H1 (cell line): ENCODE measurements at regions not wholly inside any gene's neighbourhood (a gene's known extent, or its start where the extent isn't known, plus 50 kb on each side); places are given as distances from the start of the nearest gene placed in this dataset.

Experiments
- CTCF ChIA-PET: fragments of 300-600 bp; sonication (Branson Sonifier 250); formaldehyde crosslinking; loops from one replicate; lab custom pipeline; 2021; ENCODE audit not compliant: partially characterized antibody; lab: Charles Lee
- POLR2A ChIA-PET: fragments of 300-600 bp; sonication (Branson Sonifier 250); formaldehyde crosslinking; loops from one replicate; lab custom pipeline; 2021; ENCODE audit warnings: inconsistent platforms; ENCODE audit not compliant: partially characterized antibody; lab: Charles Lee
- DNase-seq, 2 experiments: peaks; one replicate each; pipeline versions ENCODE4 v3.0.0 to v3.0.0-alpha.2; 2010 to 2022; ENCODE audit warnings: low spot score in 2 of 2, low read depth in 1 of 2, mixed read lengths in 1 of 2
- FAIRE-seq: peaks from 2 replicates; lab custom pipeline; 2011; peaks lifted over from hg19 to GRCh38; lab: Jason Lieb, UNC
- H2AFZ ChIP-seq: 2 replicates; pipeline ENCODE4 v1.8.1; 2012; ENCODE audit warnings: low read length, inconsistent platforms
- H2AK5ac ChIP-seq: 2 replicates; pipeline ENCODE4 v1.6.1; 2013; ENCODE audit warnings: low read depth, low read length
- H2BK120ac ChIP-seq: replicated peaks from 2 replicates; pipeline ENCODE3; 2013; ENCODE audit warnings: low read depth, low read length, inconsistent platforms
- H2BK12ac ChIP-seq: 2 replicates; pipeline ENCODE4 v1.6.1; 2013; ENCODE audit warnings: low read depth, low read length
- H2BK15ac ChIP-seq: 2 replicates; pipeline ENCODE4 v1.6.1; 2013; ENCODE audit warnings: low read length
- H2BK20ac ChIP-seq: 2 replicates; pipeline ENCODE4 v1.6.1; 2013; ENCODE audit warnings: low read length
- H2BK5ac ChIP-seq: 2 replicates; pipeline ENCODE4 v1.6.1; 2013; ENCODE audit warnings: low read depth, low read length
- H3K14ac ChIP-seq: 2 replicates; pipeline ENCODE4 v1.6.1; 2013; ENCODE audit warnings: inconsistent platforms; ENCODE audit not compliant: insufficient read length
- H3K18ac ChIP-seq: 2 replicates; pipeline ENCODE4 v1.6.1; 2013; ENCODE audit warnings: low read length; ENCODE audit errors: extremely low read depth
- H3K23ac ChIP-seq: 2 replicates; pipeline ENCODE4 v1.6.1; 2013; ENCODE audit warnings: inconsistent platforms; ENCODE audit not compliant: insufficient read length
- H3K23me2 ChIP-seq: 2 replicates; pipeline ENCODE4 v1.6.1; 2013; ENCODE audit warnings: low read depth, low read length
- H3K27ac ChIP-seq: 2 replicates; pipeline ENCODE4 v1.6.1; 2011; ENCODE audit warnings: low read depth, low read length, inconsistent platforms
- H3K27me3 ChIP-seq, 4 experiments: replicated peaks in 1 of 4; 1 replicate in 1 of 4; 2 replicates in 3 of 4; pipeline versions ENCODE4 v1.6.1 to v1.8.1; 2011 to 2013; ENCODE audit warnings: low read length in 3 of 4, mild to moderate bottlenecking in 3 of 4, inconsistent platforms in 2 of 4, mixed read lengths in 2 of 4, moderate library complexity in 1 of 4; ENCODE audit not compliant: control insufficient read depth in 3 of 4, insufficient read depth in 3 of 4; ENCODE audit errors: extremely low read depth in 1 of 4
- H3K36me3 ChIP-seq, 4 experiments: 2 replicates each; pipeline versions ENCODE4 v1.6.1 to v1.8.1; 2011 to 2013; ENCODE audit warnings: mild to moderate bottlenecking in 4 of 4, low read length in 3 of 4, moderate library complexity in 2 of 4, control low read depth in 1 of 4, inconsistent platforms in 1 of 4; ENCODE audit not compliant: insufficient read depth in 4 of 4, control insufficient read depth in 2 of 4
- H3K4ac ChIP-seq: replicated peaks from 2 replicates; pipeline ENCODE3; 2013; ENCODE audit warnings: low read length, low read depth, mixed read lengths, inconsistent platforms; ENCODE audit not compliant: insufficient read length
- H3K4me1 ChIP-seq, 4 experiments: replicated peaks in 1 of 4; 1 replicate in 1 of 4; 2 replicates in 3 of 4; pipeline versions ENCODE4 v1.6.1 to v1.8.1; 2011 to 2013; ENCODE audit warnings: low read length in 3 of 4, inconsistent platforms in 2 of 4, mixed read lengths in 1 of 4; ENCODE audit not compliant: insufficient read depth in 4 of 4, control insufficient read depth in 3 of 4
- H3K4me2 ChIP-seq, 2 experiments: 2 replicates each; pipeline versions ENCODE4 v1.6.1 to v1.8.1; 2011 to 2013; ENCODE audit warnings: low read depth in 2 of 2, low read length in 2 of 2, control low read depth in 1 of 2, inconsistent platforms in 1 of 2, mild to moderate bottlenecking in 1 of 2; ENCODE audit not compliant: insufficient read depth in 1 of 2
- H3K4me3 ChIP-seq, 4 experiments: fragments of 200-600, 300-600 bp in 1 of 4; sonication (generic), shearing (Covaris generic), sonication (Bioruptor Twin) in 1 of 4; 2 replicates each; pipeline versions ENCODE4 v1.5.1 to v1.8.1; 2011 to 2016; ENCODE audit warnings: low read length in 4 of 4, low read depth in 3 of 4, control low read depth in 2 of 4, inconsistent platforms in 2 of 4, mild to moderate bottlenecking in 2 of 4, mixed read lengths in 1 of 4, moderate library complexity in 1 of 4; ENCODE audit not compliant: insufficient read depth in 2 of 4; ENCODE audit errors: extremely low read depth in 1 of 4
- H3K56ac ChIP-seq: replicated peaks from 2 replicates; pipeline ENCODE3; 2013; ENCODE audit warnings: low read depth, mild to moderate bottlenecking, mixed read lengths, low read length, inconsistent platforms; ENCODE audit not compliant: insufficient read length
- H3K79me1 ChIP-seq: 2 replicates; pipeline ENCODE4 v1.6.1; 2013; ENCODE audit warnings: low read depth, low read length, control low read depth
- H3K79me2 ChIP-seq, 2 experiments: 2 replicates each; pipeline versions ENCODE4 v1.6.1 to v1.8.1; 2012 to 2013; ENCODE audit warnings: low read length in 2 of 2, mild to moderate bottlenecking in 2 of 2, inconsistent platforms in 1 of 2; ENCODE audit not compliant: insufficient read depth in 2 of 2, control insufficient read depth in 1 of 2
- H3K9ac ChIP-seq, 4 experiments: replicated peaks in 1 of 4; 1 replicate in 1 of 4; 2 replicates in 3 of 4; pipeline versions ENCODE4 v1.6.1 to v1.8.1; 2011 to 2013; ENCODE audit warnings: low read depth in 3 of 4, low read length in 3 of 4, control low read depth in 2 of 4, mild to moderate bottlenecking in 2 of 4, moderate library complexity in 2 of 4, inconsistent platforms in 1 of 4; ENCODE audit errors: extremely low read depth in 1 of 4
- H3K9me3 ChIP-seq, 2 experiments: 2 replicates each; pipeline versions ENCODE4 v1.6.1 to v1.8.1; 2012 to 2013; ENCODE audit warnings: mild to moderate bottlenecking in 2 of 2, moderate library complexity in 2 of 2, control low read depth in 1 of 2, inconsistent platforms in 1 of 2, low read depth in 1 of 2, low read length in 1 of 2, mixed read lengths in 1 of 2; ENCODE audit not compliant: insufficient read depth in 2 of 2
- H4K20me1 ChIP-seq, 2 experiments: replicated peaks in 1 of 2; 2 replicates each; pipeline versions ENCODE3 to v1.8.1; 2011 to 2013; ENCODE audit warnings: inconsistent platforms in 2 of 2, low read length in 2 of 2, mild to moderate bottlenecking in 1 of 2; ENCODE audit not compliant: insufficient read depth in 2 of 2, control insufficient read depth in 1 of 2
- H4K5ac ChIP-seq: 2 replicates; pipeline ENCODE4 v1.6.1; 2013; ENCODE audit warnings: low read length, low read depth, mixed read lengths, inconsistent platforms; ENCODE audit not compliant: insufficient read length
- H4K8ac ChIP-seq: 2 replicates; pipeline ENCODE4 v1.8.0; 2013; ENCODE audit warnings: mild to moderate bottlenecking, moderate library complexity, low read length, inconsistent platforms; ENCODE audit not compliant: insufficient read depth; ENCODE audit errors: extremely low read depth
- H4K91ac ChIP-seq: replicated peaks from 2 replicates; pipeline ENCODE3; 2013; ENCODE audit warnings: low read length, mixed read lengths, inconsistent platforms; ENCODE audit not compliant: insufficient read length
- BRCA1 ChIP-seq: IDR thresholded peaks from 2 replicates; pipeline ENCODE4 v1.6.1; 2012; ENCODE audit warnings: low read depth, low read length, improper control_type of control experiment
- CBX8 ChIP-seq: fragments of 300-800, 300-1000 bp; sonication (generic); IDR thresholded peaks from 2 replicates; pipeline ENCODE4 v1.7.1; 2016; ENCODE audit warnings: low read depth, low read length, borderline replicate concordance
- CEBPB ChIP-seq: IDR thresholded peaks from 2 replicates; pipeline ENCODE4 v1.6.1; 2012; ENCODE audit warnings: low read depth, low read length
- HDAC2 ChIP-seq, 2 experiments: fragments of 300-600 bp in 1 of 2; sonication (generic) in 1 of 2; IDR thresholded peaks; 2 replicates each; pipeline ENCODE4 v1.6.1; 2011 to 2012; ENCODE audit warnings: low read depth in 2 of 2, low read length in 2 of 2, mild to moderate bottlenecking in 2 of 2, moderate library complexity in 2 of 2, borderline replicate concordance in 1 of 2, inconsistent platforms in 1 of 2
- KDM1A ChIP-seq: fragments of 200-600, 300-600 bp; sonication (generic); IDR thresholded peaks from 2 replicates; pipeline ENCODE4 v1.7.1; 2016; ENCODE audit warnings: mild to moderate bottlenecking, low read length, borderline replicate concordance
- PHF8 ChIP-seq: fragments of 200-600 bp; sonication (generic); conservative IDR thresholded peaks from 2 replicates; pipeline ENCODE4 v1.7.1; 2012; ENCODE audit warnings: low read depth, mild to moderate bottlenecking, inconsistent platforms, low read length, moderate library complexity
- SUZ12 ChIP-seq: fragments of 200-600 bp; sonication (generic); IDR thresholded peaks from 2 replicates; pipeline ENCODE4 v1.6.1; 2012; ENCODE audit warnings: mild to moderate bottlenecking, inconsistent platforms, low read length, moderate library complexity, mixed read lengths
- TCF12 ChIP-seq: IDR thresholded peaks from 2 replicates; pipeline ENCODE4 v1.6.1; 2011; ENCODE audit warnings: low read depth, mild to moderate bottlenecking, low read length
- WGBS, 2 experiments: shearing (Covaris generic) in 1 of 2; methylation state at CpG; one replicate each; pipeline versions ENCODE4 v1.1.6 to v1.1.7; 2013 to 2015; ENCODE audit warnings: low lambda C conversion rate in 2 of 2, mixed read lengths in 2 of 2, inconsistent platforms in 1 of 2, low coverage in 1 of 2, missing lambda C conversion rate in 1 of 2; ENCODE audit not compliant: insufficient replicate concordance in 2 of 2, insufficient coverage in 1 of 2, insufficient read length in 1 of 2; ENCODE audit errors: extremely low coverage in 1 of 2, missing lambda C conversion rate in 1 of 2; 5-methylcytosine and 5-hydroxymethylcytosine counted together
- TF ChIP-seq, protein P1 (sequence below): IDR thresholded peaks from 2 replicates; pipeline ENCODE4 v1.6.1; 2012; ENCODE audit warnings: inconsistent platforms

- no peak for TF ChIP-seq PHF8
- no peak for TF ChIP-seq CBX8
- TF ChIP-seq, protein P1, sequence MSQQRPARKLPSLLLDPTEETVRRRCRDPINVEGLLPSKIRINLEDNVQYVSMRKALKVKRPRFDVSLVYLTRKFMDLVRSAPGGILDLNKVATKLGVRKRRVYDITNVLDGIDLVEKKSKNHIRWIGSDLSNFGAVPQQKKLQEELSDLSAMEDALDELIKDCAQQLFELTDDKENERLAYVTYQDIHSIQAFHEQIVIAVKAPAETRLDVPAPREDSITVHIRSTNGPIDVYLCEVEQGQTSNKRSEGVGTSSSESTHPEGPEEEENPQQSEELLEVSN: no peak
- TF ChIP-seq SUZ12: no peak
- no peak for TF ChIP-seq BRCA1
- TF ChIP-seq CEBPB: no peak
- no peak for TF ChIP-seq HDAC2 (IDR thresholded peaks at IDR 0.05; ENCODE audit: borderline replicate concordance in 1 of 2, low read depth in 2 of 2, low read length in 2 of 2)
- TF ChIP-seq TCF12: no peak
- TF ChIP-seq KDM1A: no peak
Measured at GRCh38 chr13:33910255-33910654, 92.3 kb downstream of the RFC3 start.

More at GRCh38 chr13:33910255-33910654, 92.3 kb downstream of the RFC3 start:
- FAIRE-seq (no peak), DNase-seq (no peak)
- Histone ChIP-seq H2AK5ac (no peak overlapping the region), H4K5ac (no peak overlapping the region), H3K56ac (no peak overlapping the region), H3K79me1 (no peaks in the 10 kb centered on the region), H3K14ac (no peak overlapping the region), H3K23ac (no peak overlapping the region), H4K8ac (no peak overlapping the region), H2BK120ac (no peak overlapping the region), H2BK12ac (no peak overlapping the region), H3K4ac (no peak overlapping the region), H3K4me2 (no peak overlapping the region), H2BK20ac (no peak overlapping the region), H3K18ac (no peak overlapping the region), H3K27me3 (no peaks in the 10 kb centered on the region), H2BK15ac (no peak overlapping the region), H3K79me2 (no peaks in the 10 kb centered on the region), H3K27ac (no peak overlapping the region), H2AFZ (no peak overlapping the region), H3K9ac (no peak overlapping the region), H3K4me3 (no peak overlapping the region), H3K4me1 (no peaks in the 10 kb centered on the region), H3K23me2 (no peaks in the 10 kb centered on the region), H4K91ac (no peak overlapping the region), H3K9me3 (no peaks in the 10 kb centered on the region), H3K36me3 (no peaks in the 10 kb centered on the region), H2BK5ac (no peak overlapping the region), H4K20me1 (no peaks in the 10 kb centered on the region)
- WGBS, 2 experiments: 73% methylated on average over 1 of the region's 1 CpG; no CpG with 5 or more reads in 1 of the 2 experiments
- POLR2A ChIA-PET: no interaction called here
- CTCF ChIA-PET: no interaction called here
